GM12873 (cell line): ENCODE measurements at regions not wholly inside any gene's neighbourhood (a gene's known extent, or its start where the extent isn't known, plus 50 kb on each side); places are given as distances from the start of the nearest gene placed in this dataset.
A peak's percentile ranks its signal among the peaks of the same experiment; 100 is the strongest.

Source experiments
- CTCF ChIP-seq: IDR thresholded peaks from 2 replicates; pipeline ENCODE4 v1.5.1; 2012; ENCODE audit warnings: low read depth, mild to moderate bottlenecking, moderate library complexity, low read length, control low read depth; ENCODE audit not compliant: insufficient read depth; ENCODE audit errors: missing control alignments

- no peak for TF ChIP-seq CTCF
Observed at GRCh38 chr11:71383461-71383860, 64.7 kb downstream of the DHCR7 start.

DNA sequence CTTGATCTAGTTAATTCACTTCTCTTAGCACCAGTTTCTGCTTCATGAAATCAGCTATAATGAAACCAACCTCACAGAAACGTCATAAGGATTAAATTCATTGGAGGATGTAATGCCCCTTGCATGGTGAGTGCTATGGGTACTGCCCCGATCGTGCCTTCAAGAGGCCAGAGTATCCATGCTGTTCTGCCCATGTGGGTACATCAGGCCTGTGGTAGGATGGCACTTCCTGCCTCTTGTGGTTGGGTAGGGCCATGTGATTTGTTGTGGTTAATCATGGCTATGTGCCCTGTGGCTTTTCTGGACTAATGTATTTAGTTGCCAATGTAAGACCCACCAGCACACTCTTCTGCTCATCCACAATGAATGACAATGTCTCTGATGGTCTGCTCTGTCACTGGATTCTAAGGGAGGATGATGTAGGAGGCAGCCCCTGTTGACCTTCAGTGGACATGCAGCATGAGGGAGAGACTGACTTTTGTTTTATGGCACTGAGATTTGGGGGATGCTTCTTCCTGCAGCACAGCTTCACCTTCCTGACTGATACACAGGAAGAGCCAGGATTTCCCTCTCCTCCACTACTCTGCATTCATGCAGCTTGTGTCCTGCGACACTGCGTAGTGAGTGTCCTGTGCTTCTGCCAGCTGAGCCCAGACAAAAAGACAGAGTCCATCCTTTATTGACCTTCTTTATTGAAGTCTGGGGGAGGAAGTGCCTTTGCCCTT lies 66.2 kb downstream of the DHCR7 start:
- no peak for TF ChIP-seq CTCF

DNA sequence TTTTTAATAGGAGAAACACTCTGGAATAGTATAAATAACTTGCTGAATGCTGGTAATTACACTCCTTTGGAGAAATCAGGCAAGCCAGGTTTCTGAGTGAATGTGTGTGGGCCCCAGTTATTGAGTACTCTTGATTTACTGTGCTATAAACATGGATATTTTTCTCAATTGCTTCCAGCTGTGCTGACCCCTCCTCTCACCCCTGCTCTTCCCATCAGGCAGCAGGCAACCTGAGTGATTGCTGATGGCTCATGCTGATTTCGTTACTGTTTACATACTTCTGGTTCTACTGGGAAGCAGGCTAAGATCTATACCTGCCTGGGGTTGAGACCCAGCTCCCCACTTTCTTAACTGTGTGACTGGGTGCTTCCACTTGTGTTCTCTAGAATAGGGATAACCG lies 68.5 kb downstream of the DHCR7 start:
- no peak for TF ChIP-seq CTCF

- TF ChIP-seq CTCF, result no peak
Observed at GRCh38 chr11:71373791-71374454, 74.3 kb downstream of the DHCR7 start.

GRCh38 chr11:71372693-71373657 lies 75.2 kb downstream of the DHCR7 start:
- peak; percentile 25 for TF ChIP-seq CTCF

GRCh38 chr11:71371674-71372069 lies 76.5 kb downstream of the DHCR7 start:
- TF ChIP-seq CTCF, result no peak
